Colonic mucosa (tissue), 4 donors: ENCODE measurements at regions not wholly inside any gene's neighbourhood (a gene's known extent, or its start where the extent isn't known, plus 50 kb on each side); places are given as distances from the start of the nearest gene placed in this dataset.
"Not testable (repeated sequence)": the region's sequence is repeated elsewhere in the genome, so short reads cannot be mapped to it uniquely, and the experiment has no call there.

Experiments
- DNase-seq: peaks from one replicate; pipeline ENCODE4 v3.0.0-alpha.2; 2020
- H3K27ac ChIP-seq: fragments of 200-600 bp; one replicate; pipeline ENCODE4 v1.8.0; 2021
- H3K27me3 ChIP-seq: fragments of 200-600 bp; one replicate; pipeline ENCODE4 v1.8.0; 2021
- H3K36me3 ChIP-seq: fragments of 200-600 bp; one replicate; pipeline ENCODE4 v1.8.0; 2021
- H3K4me1 ChIP-seq: fragments of 200-600 bp; one replicate; pipeline ENCODE4 v1.8.0; 2021; ENCODE audit warnings: mild to moderate bottlenecking
- H3K4me3 ChIP-seq: fragments of 200-600 bp; one replicate; pipeline ENCODE4 v1.8.0; 2021
- H3K9ac ChIP-seq, 2 donors: one replicate each; pipeline ENCODE4 v1.7.0; 2013; ENCODE audit warnings: control low read depth in 2 of 2, low read depth in 2 of 2, low read length in 2 of 2
- H3K9me3 ChIP-seq: fragments of 200-600 bp; one replicate; pipeline ENCODE4 v1.8.0; 2021
- CTCF ChIP-seq: fragments of 200-600 bp; IDR thresholded peaks from one replicate; pipeline ENCODE4 v1.8.0; 2022; ENCODE audit warnings: antibody characterized with exemption, mild to moderate bottlenecking
- intact Hi-C: fragments of 100-400 bp; cut with DNase I; formaldehyde crosslinking; loops from one replicate; pipeline ENCODE4 v1.14.1; 2022
- donor health status: healthy.
- donor health status: DM: no; HTN: no; CAD: no.
- donor health status: DM: no; HTN: no; CAD: no.

DNA sequence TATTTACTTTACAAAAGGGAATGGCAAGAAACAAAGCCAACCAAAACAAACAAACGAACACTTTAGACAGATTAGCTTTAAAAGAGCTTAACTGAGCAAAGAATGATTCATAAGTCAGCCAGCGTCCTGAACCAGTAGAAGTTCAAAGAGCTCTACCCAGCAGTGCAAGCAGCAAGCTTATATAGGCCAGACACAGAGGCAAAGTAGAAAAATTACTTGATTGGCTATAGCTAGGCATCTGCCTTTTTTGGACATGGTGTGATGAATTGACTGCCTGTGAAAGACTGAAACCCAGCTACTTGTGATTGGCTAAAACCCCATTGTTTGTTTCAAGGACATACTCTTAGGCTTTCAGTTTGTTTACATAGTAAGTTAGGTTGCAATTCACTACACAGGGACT, 2120.0 kb upstream of the RAG2 start:
- no peak for DNase-seq
- Histone ChIP-seq H3K36me3 (no peaks in the 10 kb centered on the region), H3K4me3 (no peak overlapping the region), H3K9me3 (no peaks in the 10 kb centered on the region), H3K27ac (no peak overlapping the region), H3K4me1 (no peaks in the 10 kb centered on the region), H3K9ac (no peak overlapping the region), H3K27me3 (no peaks in the 10 kb centered on the region)
- no peak for TF ChIP-seq CTCF
- intact Hi-C loops: no loop called here

GRCh38 chr11:38711110-38711509, 2113.1 kb upstream of the RAG2 start:
- Histone ChIP-seq H3K36me3 (no peaks in the 10 kb centered on the region), H3K9ac (no peak overlapping the region), H3K4me3 (no peak overlapping the region), H3K4me1 (no peaks in the 10 kb centered on the region), H3K9me3 (no peaks in the 10 kb centered on the region), H3K27me3 (no peaks in the 10 kb centered on the region), H3K27ac (no peak overlapping the region)
- DNase-seq: no peak
- no peak for TF ChIP-seq CTCF
- intact Hi-C loops: no loop called here

- Histone ChIP-seq H3K4me3 (no peak overlapping the region), H3K9ac (no peak overlapping the region), H3K4me1 (no peaks in the 10 kb centered on the region), H3K27me3 (no peaks in the 10 kb centered on the region), H3K9me3 (no peaks in the 10 kb centered on the region), H3K27ac (no peak overlapping the region), H3K36me3 (no peaks in the 10 kb centered on the region)
- no peak for DNase-seq
- no peak for TF ChIP-seq CTCF
- intact Hi-C loops: no loop called here
These were observed 2112.2 kb upstream of the RAG2 start for GRCh38 chr11:38710262-38710661.

DNA sequence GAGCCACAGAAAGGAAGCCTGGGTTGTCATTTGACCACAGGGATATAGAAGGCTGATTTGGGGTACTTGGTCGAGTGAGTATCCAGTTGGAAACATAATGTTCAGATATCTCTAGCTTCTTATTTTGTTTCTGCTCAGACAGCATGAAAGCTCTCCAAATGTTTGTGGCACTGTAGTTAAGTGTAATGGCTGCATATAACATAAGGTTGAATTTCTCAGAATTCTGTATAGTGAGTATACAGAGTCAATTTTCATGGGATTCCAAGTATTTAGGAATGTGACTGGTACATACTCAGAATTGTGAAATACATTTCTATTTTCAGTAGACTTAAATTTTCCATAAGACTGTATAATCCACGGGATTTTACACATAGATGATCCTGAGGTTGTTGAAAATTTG, 2102.1 kb upstream of the RAG2 start:
- no peaks in the 10 kb centered on the region for H3K4me1 ChIP-seq
- H3K9ac ChIP-seq: no peak overlapping the region
- no peak overlapping the region for H3K4me3 ChIP-seq
- DNase-seq: no peak
- H3K27ac ChIP-seq: no peak overlapping the region
- intact Hi-C loops: no loop called here
- H3K36me3 ChIP-seq: no peaks in the 10 kb centered on the region
- no peak for TF ChIP-seq CTCF
- no peaks in the 10 kb centered on the region for H3K27me3 ChIP-seq
- H3K9me3 ChIP-seq: no peaks in the 10 kb centered on the region

GRCh38 chr11:38693306-38693705, 2095.3 kb upstream of the RAG2 start:
- H3K27me3 ChIP-seq: no peaks in the 10 kb centered on the region
- no peaks in the 10 kb centered on the region for H3K4me1 ChIP-seq
- intact Hi-C loops: no loop called here
- DNase-seq: no peak
- no peaks in the 10 kb centered on the region for H3K36me3 ChIP-seq
- no peak overlapping the region for H3K9ac ChIP-seq
- no peak overlapping the region for H3K27ac ChIP-seq
- H3K9me3 ChIP-seq: no peaks in the 10 kb centered on the region
- no peak overlapping the region for H3K4me3 ChIP-seq
- TF ChIP-seq CTCF: no peak

DNA sequence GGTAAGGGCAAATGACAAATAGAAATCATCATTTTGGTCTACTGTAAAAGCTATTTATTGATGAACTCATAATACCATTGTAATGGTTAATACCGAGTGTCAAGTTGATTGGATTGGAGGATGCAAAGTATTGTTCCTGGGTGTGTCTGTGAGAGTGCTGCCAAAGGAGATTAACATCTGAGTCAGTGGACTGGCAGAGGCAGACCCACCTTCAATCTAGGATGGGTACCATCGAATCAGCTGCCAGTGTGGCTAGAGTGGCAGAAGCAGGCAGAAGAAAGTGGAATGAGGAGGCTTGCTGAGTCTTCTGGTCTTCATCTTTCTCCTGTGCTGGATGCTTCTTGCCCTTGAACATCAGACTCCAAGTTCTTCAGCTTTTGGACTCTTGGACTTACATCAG, 2092.2 kb upstream of the RAG2 start:
- H3K36me3 ChIP-seq, H3K4me1 ChIP-seq, H3K4me3 ChIP-seq, H3K27ac ChIP-seq, H3K9ac ChIP-seq, H3K9me3 ChIP-seq, H3K27me3 ChIP-seq, DNase-seq, intact Hi-C loops: not testable (repeated sequence)
